Liver (tissue), 3 donors: ENCODE measurements at regions not wholly inside any gene's neighbourhood (a gene's known extent, or its start where the extent isn't known, plus 50 kb on each side); places are given as distances from the start of the nearest gene placed in this dataset.
A peak's percentile ranks its signal among the peaks of the same experiment; 100 is the strongest.
"Not testable (repeated sequence)": the region's sequence is repeated elsewhere in the genome, so short reads cannot be mapped to it uniquely, and the experiment has no call there.

ENCODE experiments used
- FOXA1 ChIP-seq: IDR thresholded peaks from 2 replicates; pipeline ENCODE4 v1.6.1; 2016; ENCODE audit warnings: antibody characterized with exemption
- FOXA2 ChIP-seq: IDR thresholded peaks from 2 replicates; pipeline ENCODE4 v1.6.1; 2016; ENCODE audit warnings: antibody characterized with exemption
- JUND ChIP-seq, 2 donors: IDR thresholded peaks; 2 replicates each; pipeline ENCODE4 v1.6.1; 2016; ENCODE audit warnings: antibody characterized with exemption in 2 of 2
- RAD21 ChIP-seq, 2 donors: IDR thresholded peaks; 2 replicates each; pipeline ENCODE4 v1.6.1; 2016; ENCODE audit warnings: antibody characterized with exemption in 2 of 2, mild to moderate bottlenecking in 2 of 2
- TAF1 ChIP-seq: conservative IDR thresholded peaks from 2 replicates; pipeline ENCODE4 v1.6.1; 2016; ENCODE audit warnings: antibody characterized with exemption, mild to moderate bottlenecking
- TF ChIP-seq, protein P1 (sequence below): fragments of 150-350 bp; IDR thresholded peaks from 2 replicates; pipeline ENCODE4 v1.5.1; 2017; ENCODE audit warnings: improper control_type of control experiment, low read depth, low read length; ENCODE audit not compliant: missing input control
- TF ChIP-seq, protein P2 (sequence below): IDR thresholded peaks from 2 replicates; pipeline ENCODE4 v1.6.1; 2016; ENCODE audit warnings: antibody characterized with exemption, mild to moderate bottlenecking
- TF ChIP-seq, protein P3 (sequence below): IDR thresholded peaks from 2 replicates; pipeline ENCODE4 v1.6.1; 2016; ENCODE audit warnings: antibody characterized with exemption
- TF ChIP-seq, protein P4 (sequence below): IDR thresholded peaks from 2 replicates; pipeline ENCODE4 v1.6.1; 2016; ENCODE audit warnings: antibody characterized with exemption
- TF ChIP-seq, protein P5 (sequence below): IDR thresholded peaks from 2 replicates; pipeline ENCODE4 v1.6.1; 2016; ENCODE audit warnings: antibody characterized with exemption
- donor health status: healthy.
- donor health status: healthy.

DNA sequence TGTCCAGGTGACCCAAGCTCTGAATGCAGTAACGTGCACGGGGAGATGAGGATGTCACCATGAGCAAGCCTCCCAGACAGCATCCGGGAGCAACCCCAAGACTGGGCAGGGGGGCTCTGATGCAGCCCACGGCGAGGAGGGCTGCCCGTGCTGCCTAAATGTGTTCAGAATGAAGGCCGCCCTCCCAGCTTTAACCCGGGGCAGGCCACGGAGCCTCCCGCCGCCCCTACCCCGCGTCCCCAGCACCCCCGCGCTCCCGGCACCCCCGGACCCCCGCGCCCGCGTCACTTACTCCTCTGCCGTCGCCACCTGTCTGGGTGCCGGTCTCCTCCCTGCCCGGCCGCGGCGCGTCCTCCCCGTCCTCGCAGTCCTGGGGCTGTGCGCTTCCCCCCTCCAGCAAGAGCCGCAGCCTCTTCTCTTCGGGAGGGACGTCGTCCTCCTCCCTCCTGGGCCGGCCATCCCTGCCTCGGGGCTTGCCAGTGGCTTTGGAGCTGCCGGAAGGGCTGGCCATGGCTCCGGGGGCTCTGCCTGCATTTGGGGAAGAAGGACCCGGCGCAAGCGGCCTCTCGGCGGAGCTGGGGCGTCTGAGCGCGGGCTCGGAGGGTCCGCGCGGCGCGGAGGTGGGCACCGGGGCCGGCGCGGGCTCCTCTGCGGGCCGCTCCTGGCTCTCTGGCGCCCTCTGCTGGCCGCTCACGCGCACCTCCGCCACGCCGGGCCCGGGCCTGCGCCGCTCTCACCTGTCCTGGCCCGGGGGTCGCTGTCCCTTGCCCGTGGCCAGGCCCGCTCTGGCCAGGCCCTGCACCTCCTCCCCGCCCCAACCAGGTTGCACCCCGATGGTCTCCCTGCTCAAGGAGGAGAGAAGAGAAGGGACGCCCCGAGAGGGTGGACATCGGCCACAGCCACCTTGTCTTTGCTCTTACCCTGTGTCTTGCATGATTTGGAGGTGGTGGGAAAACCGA is 55.9 kb upstream of the ASNS start:
- TF ChIP-seq, protein P1, sequence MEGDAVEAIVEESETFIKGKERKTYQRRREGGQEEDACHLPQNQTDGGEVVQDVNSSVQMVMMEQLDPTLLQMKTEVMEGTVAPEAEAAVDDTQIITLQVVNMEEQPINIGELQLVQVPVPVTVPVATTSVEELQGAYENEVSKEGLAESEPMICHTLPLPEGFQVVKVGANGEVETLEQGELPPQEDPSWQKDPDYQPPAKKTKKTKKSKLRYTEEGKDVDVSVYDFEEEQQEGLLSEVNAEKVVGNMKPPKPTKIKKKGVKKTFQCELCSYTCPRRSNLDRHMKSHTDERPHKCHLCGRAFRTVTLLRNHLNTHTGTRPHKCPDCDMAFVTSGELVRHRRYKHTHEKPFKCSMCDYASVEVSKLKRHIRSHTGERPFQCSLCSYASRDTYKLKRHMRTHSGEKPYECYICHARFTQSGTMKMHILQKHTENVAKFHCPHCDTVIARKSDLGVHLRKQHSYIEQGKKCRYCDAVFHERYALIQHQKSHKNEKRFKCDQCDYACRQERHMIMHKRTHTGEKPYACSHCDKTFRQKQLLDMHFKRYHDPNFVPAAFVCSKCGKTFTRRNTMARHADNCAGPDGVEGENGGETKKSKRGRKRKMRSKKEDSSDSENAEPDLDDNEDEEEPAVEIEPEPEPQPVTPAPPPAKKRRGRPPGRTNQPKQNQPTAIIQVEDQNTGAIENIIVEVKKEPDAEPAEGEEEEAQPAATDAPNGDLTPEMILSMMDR: peak; percentile 64
- TF ChIP-seq, protein P2, sequence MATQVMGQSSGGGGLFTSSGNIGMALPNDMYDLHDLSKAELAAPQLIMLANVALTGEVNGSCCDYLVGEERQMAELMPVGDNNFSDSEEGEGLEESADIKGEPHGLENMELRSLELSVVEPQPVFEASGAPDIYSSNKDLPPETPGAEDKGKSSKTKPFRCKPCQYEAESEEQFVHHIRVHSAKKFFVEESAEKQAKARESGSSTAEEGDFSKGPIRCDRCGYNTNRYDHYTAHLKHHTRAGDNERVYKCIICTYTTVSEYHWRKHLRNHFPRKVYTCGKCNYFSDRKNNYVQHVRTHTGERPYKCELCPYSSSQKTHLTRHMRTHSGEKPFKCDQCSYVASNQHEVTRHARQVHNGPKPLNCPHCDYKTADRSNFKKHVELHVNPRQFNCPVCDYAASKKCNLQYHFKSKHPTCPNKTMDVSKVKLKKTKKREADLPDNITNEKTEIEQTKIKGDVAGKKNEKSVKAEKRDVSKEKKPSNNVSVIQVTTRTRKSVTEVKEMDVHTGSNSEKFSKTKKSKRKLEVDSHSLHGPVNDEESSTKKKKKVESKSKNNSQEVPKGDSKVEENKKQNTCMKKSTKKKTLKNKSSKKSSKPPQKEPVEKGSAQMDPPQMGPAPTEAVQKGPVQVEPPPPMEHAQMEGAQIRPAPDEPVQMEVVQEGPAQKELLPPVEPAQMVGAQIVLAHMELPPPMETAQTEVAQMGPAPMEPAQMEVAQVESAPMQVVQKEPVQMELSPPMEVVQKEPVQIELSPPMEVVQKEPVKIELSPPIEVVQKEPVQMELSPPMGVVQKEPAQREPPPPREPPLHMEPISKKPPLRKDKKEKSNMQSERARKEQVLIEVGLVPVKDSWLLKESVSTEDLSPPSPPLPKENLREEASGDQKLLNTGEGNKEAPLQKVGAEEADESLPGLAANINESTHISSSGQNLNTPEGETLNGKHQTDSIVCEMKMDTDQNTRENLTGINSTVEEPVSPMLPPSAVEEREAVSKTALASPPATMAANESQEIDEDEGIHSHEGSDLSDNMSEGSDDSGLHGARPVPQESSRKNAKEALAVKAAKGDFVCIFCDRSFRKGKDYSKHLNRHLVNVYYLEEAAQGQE: not testable (repeated sequence)
- TF ChIP-seq FOXA2; TAF1; JUND (IDR thresholded peaks at IDR 0.05); FOXA1; RAD21 (IDR thresholded peaks at IDR 0.05): not testable (repeated sequence)
- TF ChIP-seq, protein P3, sequence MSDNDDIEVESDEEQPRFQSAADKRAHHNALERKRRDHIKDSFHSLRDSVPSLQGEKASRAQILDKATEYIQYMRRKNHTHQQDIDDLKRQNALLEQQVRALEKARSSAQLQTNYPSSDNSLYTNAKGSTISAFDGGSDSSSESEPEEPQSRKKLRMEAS: not testable (repeated sequence)
- TF ChIP-seq, protein P4, sequence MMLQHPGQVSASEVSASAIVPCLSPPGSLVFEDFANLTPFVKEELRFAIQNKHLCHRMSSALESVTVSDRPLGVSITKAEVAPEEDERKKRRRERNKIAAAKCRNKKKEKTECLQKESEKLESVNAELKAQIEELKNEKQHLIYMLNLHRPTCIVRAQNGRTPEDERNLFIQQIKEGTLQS: not testable (repeated sequence)
- TF ChIP-seq, protein P5, sequence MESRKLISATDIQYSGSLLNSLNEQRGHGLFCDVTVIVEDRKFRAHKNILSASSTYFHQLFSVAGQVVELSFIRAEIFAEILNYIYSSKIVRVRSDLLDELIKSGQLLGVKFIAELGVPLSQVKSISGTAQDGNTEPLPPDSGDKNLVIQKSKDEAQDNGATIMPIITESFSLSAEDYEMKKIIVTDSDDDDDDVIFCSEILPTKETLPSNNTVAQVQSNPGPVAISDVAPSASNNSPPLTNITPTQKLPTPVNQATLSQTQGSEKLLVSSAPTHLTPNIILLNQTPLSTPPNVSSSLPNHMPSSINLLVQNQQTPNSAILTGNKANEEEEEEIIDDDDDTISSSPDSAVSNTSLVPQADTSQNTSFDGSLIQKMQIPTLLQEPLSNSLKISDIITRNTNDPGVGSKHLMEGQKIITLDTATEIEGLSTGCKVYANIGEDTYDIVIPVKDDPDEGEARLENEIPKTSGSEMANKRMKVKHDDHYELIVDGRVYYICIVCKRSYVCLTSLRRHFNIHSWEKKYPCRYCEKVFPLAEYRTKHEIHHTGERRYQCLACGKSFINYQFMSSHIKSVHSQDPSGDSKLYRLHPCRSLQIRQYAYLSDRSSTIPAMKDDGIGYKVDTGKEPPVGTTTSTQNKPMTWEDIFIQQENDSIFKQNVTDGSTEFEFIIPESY: not testable (repeated sequence)
